HEK293T (cell line): ENCODE measurements at regions not wholly inside any gene's neighbourhood (a gene's known extent, or its start where the extent isn't known, plus 50 kb on each side); places are given as distances from the start of the nearest gene placed in this dataset.

Experiments used
- CTCF ChIA-PET: fragments of 350-600 bp; formaldehyde crosslinking; extraction: SDS; loops from one replicate; lab custom pipeline; 2021; ENCODE audit warnings: antibody characterized with exemption, inconsistent platforms; lab: Yijun Ruan, JAX
- POLR2A ChIA-PET: fragments of 350-600 bp; formaldehyde crosslinking; extraction: SDS; loops from one replicate; lab custom pipeline; 2020; ENCODE audit warnings: antibody characterized with exemption, inconsistent platforms; lab: Yijun Ruan, JAX
- DNase-seq: peaks from one replicate; pipeline ENCODE4 v3.0.0; 2012; ENCODE audit warnings: mixed read lengths; ENCODE audit errors: extremely low spot score
- ARNT ChIP-seq: fragments of 450-650 bp; IDR thresholded peaks from 2 replicates; pipeline ENCODE4 v1.6.1; 2017; ENCODE audit warnings: mild to moderate bottlenecking
- BHLHE40 ChIP-seq: fragments of 450-650 bp; IDR thresholded peaks from 2 replicates; pipeline ENCODE4 v1.6.1; 2016; ENCODE audit warnings: mild to moderate bottlenecking, moderate library complexity, borderline replicate concordance
- CTBP1 ChIP-seq: fragments of 450-650 bp; IDR thresholded peaks from 2 replicates; pipeline ENCODE4 v1.6.1; 2016; ENCODE audit warnings: borderline replicate concordance
- ELF4 ChIP-seq: fragments of 450-650 bp; IDR thresholded peaks from 2 replicates; pipeline ENCODE4 v1.6.1; 2017; ENCODE audit warnings: antibody characterized with exemption
- FOXA1 ChIP-seq: fragments of 450-650 bp; IDR thresholded peaks from 2 replicates; pipeline ENCODE4 v1.6.1; 2016; ENCODE audit warnings: mild to moderate bottlenecking
- FOXK2 ChIP-seq: fragments of 450-650 bp; IDR thresholded peaks from 2 replicates; pipeline ENCODE4 v1.6.1; 2016; ENCODE audit warnings: mild to moderate bottlenecking
- FOXM1 ChIP-seq: fragments of 450-650 bp; IDR thresholded peaks from 2 replicates; pipeline ENCODE4 v1.6.1; 2017; ENCODE audit warnings: mild to moderate bottlenecking, borderline replicate concordance
- HDGF ChIP-seq: fragments of 450-650 bp; IDR thresholded peaks from 2 replicates; pipeline ENCODE4 v1.6.1; 2017; ENCODE audit warnings: antibody characterized with exemption, borderline replicate concordance
- L3MBTL2 ChIP-seq: fragments of 450-650 bp; conservative IDR thresholded peaks from 2 replicates; pipeline ENCODE4 v1.6.1; 2016; ENCODE audit warnings: mild to moderate bottlenecking
- LEF1 ChIP-seq: fragments of 450-650 bp; IDR thresholded peaks from 2 replicates; pipeline ENCODE4 v1.6.1; 2017; ENCODE audit warnings: mild to moderate bottlenecking, borderline replicate concordance
- NFRKB ChIP-seq: fragments of 450-650 bp; IDR thresholded peaks from 2 replicates; pipeline ENCODE4 v1.6.1; 2016; ENCODE audit warnings: mild to moderate bottlenecking, moderate library complexity
- SP1 ChIP-seq: fragments of 450-650 bp; IDR thresholded peaks from 2 replicates; pipeline ENCODE4 v1.6.1; 2017
- SUZ12 ChIP-seq: fragments of 450-650 bp; IDR thresholded peaks from 2 replicates; pipeline ENCODE4 v1.6.1; 2016; ENCODE audit warnings: mild to moderate bottlenecking
- TARDBP ChIP-seq: fragments of 450-650 bp; IDR thresholded peaks from 2 replicates; pipeline ENCODE4 v1.6.1; 2016
- ZNF384 ChIP-seq: fragments of 450-650 bp; IDR thresholded peaks from 2 replicates; pipeline ENCODE4 v1.6.1; 2016
- TF ChIP-seq, protein P1 (sequence below): fragments of 450-650 bp; IDR thresholded peaks from 2 replicates; pipeline ENCODE4 v1.6.1; 2016

DNA sequence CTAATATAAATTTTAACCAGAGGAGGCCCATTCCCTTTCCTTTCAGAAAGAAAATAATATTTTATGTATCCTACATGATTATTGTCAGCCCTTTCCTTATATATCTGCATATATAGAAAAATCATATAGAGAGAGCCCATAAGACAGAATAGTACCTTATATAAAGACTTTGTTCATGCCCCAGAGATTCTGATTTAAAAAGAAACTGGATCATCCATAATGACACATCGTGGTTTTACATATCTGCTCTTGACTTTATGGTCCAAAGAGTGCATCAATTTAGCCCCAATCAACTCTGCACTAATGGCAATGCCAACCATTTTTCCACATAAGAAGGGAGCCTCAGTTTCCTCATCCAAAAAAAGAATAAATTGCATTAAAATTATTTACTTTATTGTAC is 937.5 kb downstream of the GATA3 start:
- CTCF ChIA-PET = no interaction called here
- POLR2A ChIA-PET = no interaction called here
- no peak for TF ChIP-seq SUZ12
- TF ChIP-seq BHLHE40 = no peak
- no peak for TF ChIP-seq ELF4
- DNase-seq = no peak

DNA sequence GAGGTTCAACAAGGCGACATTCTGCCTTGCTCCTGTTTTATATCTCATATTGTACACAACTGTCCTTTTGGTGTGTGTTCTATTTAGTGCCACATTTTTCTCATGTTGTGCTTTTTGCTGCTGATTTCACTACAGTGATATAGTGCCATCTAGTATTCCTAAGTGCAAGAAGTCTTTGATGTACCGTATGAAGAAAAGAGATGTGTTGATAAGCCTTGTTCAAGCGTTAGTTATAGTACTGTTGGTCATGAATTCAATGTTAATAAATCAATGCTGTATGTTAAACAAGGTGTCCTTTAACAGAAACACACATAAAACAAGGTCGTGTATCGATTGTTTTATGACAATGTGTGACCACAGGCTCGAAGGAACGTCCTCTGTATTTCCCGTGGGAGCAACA is 939.4 kb downstream of the GATA3 start:
- CTCF ChIA-PET = no interaction called here
- POLR2A ChIA-PET = no interaction called here
- DNase-seq = no peak
- TF ChIP-seq NFRKB = no peak
- no peak for TF ChIP-seq L3MBTL2
- no peak for TF ChIP-seq ELF4
- TF ChIP-seq BHLHE40 = no peak
- TF ChIP-seq HDGF = no peak
- TF ChIP-seq ARNT = no peak
- no peak for TF ChIP-seq FOXM1

DNA sequence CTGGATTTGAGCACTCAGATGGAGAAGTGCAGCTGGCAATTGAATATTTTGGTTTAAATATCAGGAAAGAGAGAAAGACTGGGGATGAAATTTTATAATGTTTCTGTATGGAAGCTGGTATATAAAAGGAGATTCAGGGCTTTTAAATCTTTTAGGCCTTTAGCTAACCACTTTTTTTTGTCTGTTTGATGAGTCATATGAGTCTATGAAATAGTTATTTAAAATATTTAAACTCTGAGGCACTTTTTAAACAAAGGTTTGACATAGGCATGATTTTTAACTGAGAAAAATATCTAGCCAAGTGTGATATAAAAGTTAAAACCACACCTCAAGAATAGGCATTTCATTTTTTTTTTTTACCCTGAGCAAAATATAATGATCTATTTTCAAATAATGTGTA is 944.3 kb downstream of the GATA3 start:
- DNase-seq = no peak
- no peak for TF ChIP-seq FOXA1
- no peak for TF ChIP-seq TARDBP
- no peak for TF ChIP-seq ARNT
- ChIA-PET POLR2A (no interaction called here), CTCF (no interaction called here)

DNA sequence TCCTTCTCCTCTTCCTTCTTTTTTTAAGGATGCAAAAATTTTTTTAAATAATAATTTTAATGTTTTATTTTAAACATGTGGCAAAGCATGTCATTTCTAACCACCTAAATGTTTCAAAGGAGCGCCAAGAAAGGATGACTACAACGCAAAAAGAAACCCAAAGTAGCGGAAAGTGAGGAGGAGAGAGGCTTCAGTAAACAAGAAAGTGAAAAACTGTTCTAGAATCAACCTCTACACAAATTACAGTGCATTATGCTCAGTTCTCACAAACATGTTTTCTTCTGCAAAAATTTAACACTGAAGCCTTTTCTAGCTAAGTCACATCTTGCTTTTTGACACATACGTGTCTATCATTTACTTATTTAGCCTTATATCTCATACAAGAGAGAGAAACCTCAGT is 948.6 kb downstream of the GATA3 start:
- TF ChIP-seq HDGF = no peak
- TF ChIP-seq SUZ12 = no peak
- no peak for TF ChIP-seq CTBP1
- no peak for TF ChIP-seq NFRKB
- ChIA-PET CTCF (interaction anchor here (0.7 kb wide), 1 partner anchor 1299 kb away, joined by 3 read pairs; no protein-coding TSS in a partner anchor), POLR2A (no interaction called here)
- no peak for DNase-seq

DNA sequence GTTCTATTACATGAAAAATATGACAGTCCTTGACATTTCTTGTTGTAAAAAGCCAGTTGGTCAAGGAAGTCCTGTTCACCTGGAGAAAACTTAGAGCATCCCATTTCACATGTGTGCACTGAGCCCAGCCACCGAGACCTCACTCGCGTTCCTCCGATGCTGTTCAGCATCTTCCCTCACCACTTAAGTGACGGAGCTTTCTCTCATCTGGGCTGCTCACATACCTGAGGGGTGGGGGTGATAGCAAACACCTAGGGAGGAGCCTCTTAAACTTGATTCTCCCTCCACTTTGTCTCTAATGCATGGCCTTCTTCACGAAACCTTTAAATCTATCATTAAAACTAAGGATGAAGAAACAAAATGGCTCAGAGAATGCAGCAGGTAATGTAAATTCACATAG is 950.2 kb downstream of the GATA3 start:
- CTCF ChIA-PET = no interaction called here
- no peak for TF ChIP-seq SUZ12
- TF ChIP-seq ARNT = no peak
- no peak for TF ChIP-seq FOXA1
- no peak for TF ChIP-seq FOXK2
- no peak for TF ChIP-seq HDGF
- POLR2A ChIA-PET = no interaction called here
- no peak for DNase-seq

DNA sequence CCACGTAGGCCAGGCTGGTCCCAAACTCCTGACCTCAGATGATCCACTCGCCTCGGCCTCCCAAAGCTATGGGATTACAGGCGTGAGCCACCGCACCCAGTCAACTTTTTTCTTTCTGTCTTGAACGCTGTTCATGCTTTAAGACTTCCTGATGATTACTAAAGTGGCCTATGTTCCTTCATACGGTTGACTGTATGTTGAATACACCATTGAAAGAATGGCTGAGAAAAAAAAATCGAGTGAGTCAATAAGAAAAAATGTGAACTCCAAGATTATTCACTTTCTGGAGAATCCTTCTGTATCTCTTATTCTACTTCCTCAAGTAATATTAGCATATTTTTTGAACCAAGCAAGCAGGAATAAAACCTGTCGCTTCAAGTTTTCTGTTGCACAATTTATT is 955.0 kb downstream of the GATA3 start:
- ChIA-PET POLR2A (no interaction called here), CTCF (no interaction called here)
- TF ChIP-seq NFRKB (no peak), LEF1 (no peak), FOXA1 (no peak), ELF4 (no peak), TARDBP (no peak), ZNF384 (no peak), SUZ12 (no peak), BHLHE40 (no peak), SP1 (no peak), L3MBTL2 (no peak), FOXM1 (no peak), HDGF (no peak), FOXK2 (no peak), CTBP1 (no peak), ARNT (no peak)
- TF ChIP-seq, protein P1, sequence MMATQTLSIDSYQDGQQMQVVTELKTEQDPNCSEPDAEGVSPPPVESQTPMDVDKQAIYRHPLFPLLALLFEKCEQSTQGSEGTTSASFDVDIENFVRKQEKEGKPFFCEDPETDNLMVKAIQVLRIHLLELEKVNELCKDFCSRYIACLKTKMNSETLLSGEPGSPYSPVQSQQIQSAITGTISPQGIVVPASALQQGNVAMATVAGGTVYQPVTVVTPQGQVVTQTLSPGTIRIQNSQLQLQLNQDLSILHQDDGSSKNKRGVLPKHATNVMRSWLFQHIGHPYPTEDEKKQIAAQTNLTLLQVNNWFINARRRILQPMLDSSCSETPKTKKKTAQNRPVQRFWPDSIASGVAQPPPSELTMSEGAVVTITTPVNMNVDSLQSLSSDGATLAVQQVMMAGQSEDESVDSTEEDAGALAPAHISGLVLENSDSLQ = no peak
- DNase-seq = no peak

DNA sequence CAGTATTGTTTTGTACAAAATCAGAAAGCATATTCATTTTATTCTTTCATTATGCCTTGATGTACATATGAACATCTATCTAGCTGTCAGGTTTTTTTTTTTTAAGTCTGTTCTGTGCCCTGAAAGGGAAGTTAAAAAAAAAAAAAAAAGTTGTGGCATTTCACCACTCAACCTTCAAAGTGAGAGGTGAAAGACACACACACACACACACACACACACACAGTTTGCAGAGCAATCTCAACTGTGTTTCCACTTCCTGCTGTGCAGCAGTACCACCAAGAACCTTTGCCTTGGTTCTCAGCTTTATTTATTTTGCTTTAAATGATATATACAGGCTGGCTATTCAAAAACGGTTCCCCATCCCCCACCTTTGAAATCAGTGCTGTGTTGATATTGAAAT is 955.6 kb downstream of the GATA3 start:
- POLR2A ChIA-PET = no interaction called here
- TF ChIP-seq, protein P1 = no peak
- TF ChIP-seq FOXM1 = no peak
- TF ChIP-seq SP1 = no peak
- no peak for TF ChIP-seq L3MBTL2
- TF ChIP-seq CTBP1 = no peak
- TF ChIP-seq FOXA1 = no peak
- TF ChIP-seq FOXK2 = no peak
- no peak for TF ChIP-seq HDGF
- no peak for TF ChIP-seq TARDBP
- no peak for TF ChIP-seq LEF1
- no peak for TF ChIP-seq ZNF384
- no peak for TF ChIP-seq ARNT
- no peak for TF ChIP-seq BHLHE40
- no peak for TF ChIP-seq NFRKB
- no peak for TF ChIP-seq SUZ12
- TF ChIP-seq ELF4 = no peak
- no peak for DNase-seq
- CTCF ChIA-PET = no interaction called here

DNA sequence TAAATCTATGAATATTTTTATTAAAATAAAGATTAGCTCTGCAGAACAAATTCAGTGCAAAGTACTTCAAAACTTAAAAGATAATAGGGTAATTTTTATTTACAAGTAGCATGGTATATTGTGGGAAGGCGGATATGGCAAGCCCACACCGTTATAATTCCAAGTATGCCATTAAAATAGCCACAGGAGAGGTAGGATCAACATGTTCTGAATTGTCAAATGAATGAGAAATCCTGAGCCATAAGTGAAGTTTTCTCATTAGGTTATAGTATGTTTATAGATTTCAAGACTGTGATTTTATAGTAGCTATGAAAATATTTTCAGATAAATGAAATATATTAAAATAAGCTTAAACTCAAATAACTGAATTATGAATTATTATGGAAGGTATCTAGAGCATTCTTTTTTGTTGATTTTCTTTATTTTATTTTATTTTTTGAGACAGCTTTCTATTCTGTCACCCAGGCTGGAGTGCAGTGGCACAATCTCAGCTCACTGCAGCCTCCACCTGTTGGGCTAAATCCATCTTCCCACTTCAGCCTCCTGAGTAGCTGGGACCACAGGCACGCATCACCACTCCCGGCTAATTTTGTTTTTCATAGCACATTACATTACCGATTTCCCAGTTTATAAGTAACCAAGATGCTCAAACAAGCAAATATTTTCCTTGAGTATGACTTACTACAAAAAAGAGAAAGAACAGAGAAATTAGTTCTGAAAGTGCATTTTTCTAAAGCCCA is 956.6 kb downstream of the GATA3 start:
- no peak for DNase-seq
- TF ChIP-seq TARDBP = no peak
- CTCF ChIA-PET = no interaction called here
- POLR2A ChIA-PET = no interaction called here
